Skeletal muscle satellite cell (primary cell): ENCODE measurements at regions not wholly inside any gene's neighbourhood (a gene's known extent, or its start where the extent isn't known, plus 50 kb on each side); places are given as distances from the start of the nearest gene placed in this dataset.

Experiments used
- H3K27me3 ChIP-seq: 2 replicates; pipeline ENCODE4 v1.7.0; 2013; ENCODE audit warnings: low read length; ENCODE audit not compliant: control insufficient read depth, insufficient read depth
- H3K36me3 ChIP-seq: 2 replicates; pipeline ENCODE4 v1.7.0; 2013; ENCODE audit warnings: mild to moderate bottlenecking, control low read depth, low read length; ENCODE audit not compliant: insufficient read depth
- H3K4me1 ChIP-seq: 2 replicates; pipeline ENCODE4 v1.7.0; 2013; ENCODE audit warnings: low read length; ENCODE audit not compliant: control insufficient read depth, insufficient read depth
- H3K4me2 ChIP-seq: 2 replicates; pipeline ENCODE4 v1.7.0; 2013; ENCODE audit warnings: mild to moderate bottlenecking, low read length
- H3K4me3 ChIP-seq: 2 replicates; pipeline ENCODE4 v1.7.0; 2013; ENCODE audit warnings: low read length
- H3K9ac ChIP-seq: 2 replicates; pipeline ENCODE4 v1.7.0; 2013; ENCODE audit warnings: mild to moderate bottlenecking, low read depth, low read length, moderate library complexity
- H3K9me3 ChIP-seq: replicated peaks from 2 replicates; pipeline ENCODE4 v1.7.0; 2013; ENCODE audit warnings: mild to moderate bottlenecking, control low read depth, low read length

DNA sequence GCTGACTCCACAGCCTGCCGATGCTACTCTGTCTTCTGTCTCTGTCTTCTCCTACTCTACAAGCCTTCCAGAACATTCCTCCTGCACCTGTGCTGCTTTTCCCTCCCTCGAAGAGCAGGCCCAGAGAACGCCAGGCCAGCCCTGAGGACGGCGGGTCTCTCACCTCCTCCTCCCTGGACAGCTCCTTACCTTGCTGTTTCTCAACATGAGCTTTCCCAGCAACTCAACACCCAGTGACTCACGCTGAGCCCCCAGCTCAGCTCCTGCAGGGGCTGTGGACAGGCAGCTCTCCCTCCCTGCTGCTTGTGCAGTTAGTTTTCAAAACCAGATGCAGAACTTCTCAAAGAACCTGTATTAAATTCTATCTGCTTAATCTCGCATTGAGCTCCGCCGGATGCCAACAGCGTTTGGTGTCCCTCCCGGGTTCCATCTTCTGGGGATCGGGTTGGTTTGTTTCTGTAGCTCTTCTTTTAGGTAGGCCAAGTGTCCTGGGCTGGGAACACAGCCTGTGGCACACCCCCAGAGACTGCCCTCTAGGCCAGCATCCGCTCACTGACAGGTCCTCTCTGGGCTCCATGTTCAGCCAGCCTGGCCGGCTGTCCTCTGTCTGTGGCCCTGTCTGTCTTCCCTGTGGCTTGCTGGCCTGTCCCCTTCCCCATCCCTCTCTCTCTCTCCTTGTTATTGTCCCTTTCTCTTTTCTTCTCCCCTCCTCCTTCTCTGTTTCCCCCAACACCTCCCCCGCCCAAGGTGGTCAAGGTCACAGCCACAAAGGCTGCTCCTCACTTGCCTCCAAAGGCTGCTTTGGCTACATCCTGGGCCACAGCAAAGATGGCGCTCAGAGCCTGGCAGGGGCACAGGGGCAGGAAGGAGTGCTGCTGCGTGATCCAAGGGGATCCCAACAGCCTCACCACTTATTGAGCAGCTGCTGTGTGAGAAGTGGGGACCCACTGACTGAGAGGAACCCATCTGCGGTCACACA is 391.0 kb downstream of the MATN1 start:
- no peaks in the 10 kb centered on the region for H3K4me1 ChIP-seq
- H3K4me2 ChIP-seq = no peak overlapping the region
- no peak overlapping the region for H3K4me3 ChIP-seq
- no peaks in the 10 kb centered on the region for H3K9me3 ChIP-seq
- no peak overlapping the region for H3K9ac ChIP-seq
- no peaks in the 10 kb centered on the region for H3K27me3 ChIP-seq
- no peaks in the 10 kb centered on the region for H3K36me3 ChIP-seq

DNA sequence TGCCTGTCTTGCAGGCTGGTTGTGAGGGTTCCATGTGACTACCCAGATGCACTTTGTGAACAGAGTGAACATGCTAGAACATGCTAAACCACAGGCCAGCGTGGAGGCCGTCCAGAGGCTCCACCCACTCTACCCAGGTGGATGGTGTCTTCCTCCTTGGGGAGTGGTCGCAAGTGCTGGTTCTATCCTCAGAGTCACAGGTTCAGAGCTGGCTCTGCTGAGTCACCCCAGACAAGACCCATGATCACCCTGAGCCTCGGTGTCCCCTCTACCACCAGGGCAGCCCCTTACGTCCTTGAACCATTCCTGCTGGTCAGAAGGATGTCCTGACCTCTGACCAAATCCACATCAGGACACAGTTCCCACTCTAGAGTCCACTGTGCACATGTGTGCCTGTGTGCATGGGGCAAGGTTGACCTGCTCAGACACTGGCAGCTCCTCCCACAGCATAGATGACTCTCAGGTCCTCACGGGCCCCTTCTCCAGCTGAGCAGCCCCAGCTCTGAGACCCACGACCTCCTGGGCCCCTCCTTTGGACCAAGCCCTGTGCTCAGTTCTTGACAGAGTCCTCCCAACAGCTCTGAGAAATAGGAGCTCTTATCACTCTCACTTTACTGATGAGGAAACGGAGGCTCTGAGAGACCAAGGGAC is 391.8 kb downstream of the MATN1 start:
- Histone ChIP-seq H3K27me3 (no peaks in the 10 kb centered on the region), H3K4me1 (no peaks in the 10 kb centered on the region), H3K9me3 (no peaks in the 10 kb centered on the region), H3K36me3 (no peaks in the 10 kb centered on the region), H3K9ac (no peak overlapping the region), H3K4me3 (no peak overlapping the region), H3K4me2 (no peak overlapping the region)

DNA sequence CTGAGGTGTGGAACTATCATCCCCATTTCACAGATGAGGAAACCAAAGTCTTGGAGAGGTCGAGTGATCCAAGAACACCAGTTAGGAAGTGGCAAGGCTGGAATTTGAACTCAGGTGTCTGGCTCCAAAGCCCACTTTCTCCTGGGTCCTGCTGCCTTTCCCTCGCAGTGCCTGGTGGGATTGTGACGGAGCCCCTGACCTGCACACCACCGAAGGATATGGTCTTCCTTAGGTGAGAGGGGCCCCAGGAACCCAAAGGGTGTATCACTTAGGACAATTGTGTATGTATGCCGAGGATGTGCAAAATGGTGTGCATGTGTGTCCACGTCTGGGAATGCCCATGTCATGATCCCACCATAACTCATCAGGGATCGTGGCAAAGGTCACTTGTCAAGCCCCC is 392.7 kb downstream of the MATN1 start:
- H3K36me3 ChIP-seq = no peaks in the 10 kb centered on the region
- H3K4me2 ChIP-seq = no peak overlapping the region
- no peaks in the 10 kb centered on the region for H3K27me3 ChIP-seq
- no peaks in the 10 kb centered on the region for H3K9me3 ChIP-seq
- no peaks in the 10 kb centered on the region for H3K4me1 ChIP-seq
- H3K4me3 ChIP-seq = no peak overlapping the region
- no peak overlapping the region for H3K9ac ChIP-seq

DNA sequence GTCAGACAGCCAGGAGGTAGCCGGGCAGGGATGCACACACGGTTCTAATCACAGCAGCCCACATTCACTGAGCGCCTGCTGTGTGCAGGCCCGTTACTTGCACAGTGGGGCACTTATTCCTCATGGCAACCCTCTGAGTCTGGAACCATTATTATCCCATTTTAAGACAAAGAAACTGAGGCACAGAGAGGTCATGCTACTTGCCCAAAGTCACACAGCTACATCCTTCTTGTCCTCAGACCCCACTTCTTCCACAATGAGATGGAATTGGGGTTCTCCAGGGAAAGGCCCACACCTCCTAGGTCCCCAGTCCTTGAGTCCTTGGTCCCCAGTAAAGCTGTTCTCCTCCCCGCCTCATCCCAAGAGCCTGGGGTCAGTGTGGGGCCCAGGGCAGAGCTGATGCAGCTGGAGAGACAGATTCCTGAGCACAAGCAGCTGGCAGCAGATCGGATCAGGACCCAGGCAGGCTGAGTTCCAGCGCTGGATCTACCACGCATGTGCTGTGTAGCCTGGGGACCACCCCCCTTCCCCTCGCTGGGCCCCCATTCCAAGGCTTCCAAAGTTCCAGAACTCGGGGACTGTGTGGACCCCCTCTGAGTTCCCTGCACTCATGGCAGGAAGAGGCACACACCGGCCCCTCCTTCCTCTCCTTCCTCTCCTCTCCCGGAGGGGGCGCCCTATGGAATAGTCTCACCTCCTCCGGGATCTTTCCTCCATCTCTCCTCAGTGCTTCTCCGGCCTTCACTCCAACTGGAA is 393.4 kb downstream of the MATN1 start:
- Histone ChIP-seq H3K4me2 (no peak overlapping the region), H3K9me3 (no peaks in the 10 kb centered on the region), H3K27me3 (no peaks in the 10 kb centered on the region), H3K4me3 (no peak overlapping the region), H3K36me3 (no peaks in the 10 kb centered on the region), H3K4me1 (no peaks in the 10 kb centered on the region), H3K9ac (no peak overlapping the region)

- H3K4me1 ChIP-seq = no peaks in the 10 kb centered on the region
- H3K4me3 ChIP-seq = no peak overlapping the region
- no peaks in the 10 kb centered on the region for H3K27me3 ChIP-seq
- H3K9me3 ChIP-seq = no peaks in the 10 kb centered on the region
- H3K9ac ChIP-seq = no peak overlapping the region
- H3K4me2 ChIP-seq = no peak overlapping the region
- H3K36me3 ChIP-seq = no peaks in the 10 kb centered on the region
Observed at GRCh38 chr1:30329263-30329753, 394.1 kb downstream of the MATN1 start.

GRCh38 chr1:30328401-30329262 is 394.8 kb downstream of the MATN1 start:
- no peak overlapping the region for H3K9ac ChIP-seq
- H3K27me3 ChIP-seq = no peaks in the 10 kb centered on the region
- H3K4me3 ChIP-seq = no peak overlapping the region
- no peaks in the 10 kb centered on the region for H3K36me3 ChIP-seq
- no peaks in the 10 kb centered on the region for H3K9me3 ChIP-seq
- no peaks in the 10 kb centered on the region for H3K4me1 ChIP-seq
- H3K4me2 ChIP-seq = no peak overlapping the region

- Histone ChIP-seq H3K4me2 (no peak overlapping the region), H3K9ac (no peak overlapping the region), H3K4me3 (no peak overlapping the region), H3K4me1 (no peaks in the 10 kb centered on the region), H3K9me3 (no peaks in the 10 kb centered on the region), H3K36me3 (no peaks in the 10 kb centered on the region), H3K27me3 (no peaks in the 10 kb centered on the region)
Observed at GRCh38 chr1:30328100-30328370, 395.4 kb downstream of the MATN1 start.

DNA sequence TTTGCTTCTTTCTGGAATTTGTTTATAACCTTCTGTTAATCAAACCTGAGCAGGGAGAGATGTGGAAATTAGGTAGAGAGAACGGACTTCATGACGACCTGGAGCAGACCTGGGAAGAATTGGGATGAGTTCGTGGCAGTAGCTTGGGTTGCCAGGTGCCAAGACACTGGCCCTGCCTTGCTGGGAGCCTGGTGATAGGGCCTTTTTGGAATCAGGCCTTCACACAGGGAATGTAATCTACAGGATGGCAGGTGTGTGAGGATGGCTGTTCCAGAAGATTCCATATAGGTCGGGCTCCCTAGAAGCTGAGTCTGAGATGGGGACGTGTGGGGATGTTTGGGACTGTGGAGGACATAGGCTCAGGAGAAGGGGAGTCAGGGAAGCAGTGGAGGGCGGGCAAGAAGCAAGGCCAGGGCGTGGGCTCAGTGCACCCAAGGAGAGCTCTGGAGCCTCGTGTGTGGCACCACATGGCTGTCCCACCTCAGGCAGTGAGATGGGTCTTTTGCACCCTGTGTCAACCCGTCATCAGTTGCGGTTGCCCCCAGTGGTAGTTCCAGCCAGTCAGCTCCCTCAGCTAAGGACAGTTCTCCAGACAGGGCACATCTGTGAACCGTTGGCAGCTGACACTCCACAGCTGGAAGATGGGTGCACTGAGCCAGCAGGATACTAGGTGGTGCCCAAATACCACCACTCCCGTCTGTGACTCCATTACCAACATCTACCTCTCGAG is 395.9 kb downstream of the MATN1 start:
- no peak overlapping the region for H3K4me2 ChIP-seq
- no peaks in the 10 kb centered on the region for H3K4me1 ChIP-seq
- no peaks in the 10 kb centered on the region for H3K9me3 ChIP-seq
- H3K9ac ChIP-seq = no peak overlapping the region
- no peak overlapping the region for H3K4me3 ChIP-seq
- H3K27me3 ChIP-seq = no peaks in the 10 kb centered on the region
- no peaks in the 10 kb centered on the region for H3K36me3 ChIP-seq

DNA sequence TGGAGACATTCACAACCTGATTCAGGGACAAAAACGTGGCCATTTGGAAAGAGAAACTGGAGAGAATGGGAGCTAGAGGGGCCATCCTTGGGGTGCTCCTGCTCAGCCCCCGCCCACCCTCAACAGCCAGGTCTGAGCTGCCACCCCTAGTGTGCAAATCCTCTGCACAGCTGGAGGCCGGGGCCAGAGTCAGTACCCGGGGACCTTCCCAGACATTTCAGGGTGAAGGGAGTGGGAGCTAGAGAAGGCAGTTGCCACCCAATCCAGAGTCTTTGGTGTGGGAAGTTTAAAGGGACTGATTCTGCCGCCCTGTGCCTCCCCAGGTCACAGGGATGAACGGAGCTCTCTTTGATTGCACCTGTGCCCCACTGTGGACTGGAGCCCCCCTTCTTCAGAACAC is 397.4 kb downstream of the MATN1 start:
- Histone ChIP-seq H3K4me3 (no peak overlapping the region), H3K9ac (no peak overlapping the region), H3K27me3 (no peaks in the 10 kb centered on the region), H3K9me3 (no peaks in the 10 kb centered on the region), H3K36me3 (no peaks in the 10 kb centered on the region), H3K4me2 (no peak overlapping the region), H3K4me1 (no peaks in the 10 kb centered on the region)

DNA sequence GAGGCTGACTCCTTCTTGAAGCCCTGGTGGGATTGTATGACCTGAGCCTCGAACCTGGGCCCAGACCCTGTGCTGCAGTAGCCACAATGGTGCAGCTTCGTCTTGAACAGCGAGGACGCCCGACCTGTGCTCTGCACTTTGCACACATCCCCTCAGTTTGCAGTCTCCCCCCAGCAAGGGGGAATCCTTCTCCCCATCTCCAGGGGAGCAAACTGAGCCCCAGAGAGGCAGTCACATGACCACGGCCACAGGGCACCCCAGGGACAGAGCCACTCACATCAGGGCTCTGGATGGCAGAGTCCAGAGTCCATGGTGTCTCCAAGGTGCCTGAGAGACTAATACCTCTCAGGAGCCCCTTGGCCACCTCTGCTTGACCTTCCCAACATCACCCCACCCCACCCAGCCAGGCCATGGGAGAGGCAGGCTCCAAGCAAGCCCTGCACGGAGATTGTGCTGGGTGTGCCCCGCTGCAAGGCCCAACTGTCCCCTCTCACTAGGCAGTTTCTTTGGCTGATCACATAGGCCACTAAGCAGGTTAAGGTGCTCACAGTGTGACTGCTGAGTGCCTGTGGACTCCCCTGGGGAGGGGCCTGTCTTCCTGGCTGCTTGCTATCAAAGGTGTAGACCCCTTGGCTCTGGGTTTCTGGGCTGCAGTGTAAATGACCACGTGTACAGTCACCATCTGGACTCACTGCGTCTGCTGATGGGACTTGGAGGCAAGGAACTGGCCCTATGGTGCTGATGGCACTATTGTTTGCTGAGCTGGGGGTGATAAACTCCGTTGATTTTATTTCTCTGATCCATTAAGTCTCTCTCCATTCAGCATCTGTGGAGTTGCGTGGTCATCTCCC is 398.1 kb downstream of the MATN1 start:
- H3K4me1 ChIP-seq = no peaks in the 10 kb centered on the region
- no peaks in the 10 kb centered on the region for H3K27me3 ChIP-seq
- H3K4me2 ChIP-seq = no peak overlapping the region
- H3K9me3 ChIP-seq = no peaks in the 10 kb centered on the region
- no peak overlapping the region for H3K4me3 ChIP-seq
- H3K9ac ChIP-seq = no peak overlapping the region
- H3K36me3 ChIP-seq = no peaks in the 10 kb centered on the region
